Peyer's patch (tissue), 4 donors: ENCODE measurements at regions not wholly inside any gene's neighbourhood (a gene's known extent, or its start where the extent isn't known, plus 50 kb on each side); places are given as distances from the start of the nearest gene placed in this dataset.

Source experiments
- POLR2A ChIP-seq, 2 donors: fragments of 450-650 bp; IDR thresholded peaks; one replicate each; pipeline ENCODE4 v1.5.1; 2017; ENCODE audit warnings: antibody characterized with exemption in 2 of 2, mild to moderate bottlenecking in 2 of 2, moderate library complexity in 2 of 2
- TF ChIP-seq, protein P1 (sequence below), 6 experiments: fragments of 450-650 bp in 4 of 6; fragments of 200-600 bp in 2 of 6; sonication (generic) in 1 of 6; IDR thresholded peaks; one replicate each; pipeline ENCODE4 v1.5.1; 2017 to 2019; ENCODE audit warnings: antibody characterized with exemption in 6 of 6, mild to moderate bottlenecking in 3 of 6, moderate library complexity in 1 of 6

DNA sequence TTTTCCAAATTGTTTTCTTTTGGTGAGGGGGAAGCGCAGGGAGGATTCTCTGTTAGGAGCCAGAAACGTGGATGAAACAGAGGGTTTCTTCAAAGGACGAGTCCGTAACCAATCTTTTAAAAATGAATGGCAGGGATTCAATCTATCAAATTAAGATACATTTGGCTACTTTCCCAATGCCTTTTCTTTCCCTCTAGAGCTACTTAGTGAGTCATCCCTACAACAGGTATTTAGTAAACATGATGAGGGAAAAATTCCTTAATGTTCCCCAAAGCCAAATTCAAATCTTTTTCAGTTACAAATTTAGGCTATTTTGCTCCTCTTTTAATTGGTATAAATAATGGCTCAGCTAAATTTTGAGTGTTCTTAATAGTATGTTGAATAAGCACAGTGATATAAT lies 366.4 kb upstream of the RIOK2 start:
- TF ChIP-seq, protein P1, sequence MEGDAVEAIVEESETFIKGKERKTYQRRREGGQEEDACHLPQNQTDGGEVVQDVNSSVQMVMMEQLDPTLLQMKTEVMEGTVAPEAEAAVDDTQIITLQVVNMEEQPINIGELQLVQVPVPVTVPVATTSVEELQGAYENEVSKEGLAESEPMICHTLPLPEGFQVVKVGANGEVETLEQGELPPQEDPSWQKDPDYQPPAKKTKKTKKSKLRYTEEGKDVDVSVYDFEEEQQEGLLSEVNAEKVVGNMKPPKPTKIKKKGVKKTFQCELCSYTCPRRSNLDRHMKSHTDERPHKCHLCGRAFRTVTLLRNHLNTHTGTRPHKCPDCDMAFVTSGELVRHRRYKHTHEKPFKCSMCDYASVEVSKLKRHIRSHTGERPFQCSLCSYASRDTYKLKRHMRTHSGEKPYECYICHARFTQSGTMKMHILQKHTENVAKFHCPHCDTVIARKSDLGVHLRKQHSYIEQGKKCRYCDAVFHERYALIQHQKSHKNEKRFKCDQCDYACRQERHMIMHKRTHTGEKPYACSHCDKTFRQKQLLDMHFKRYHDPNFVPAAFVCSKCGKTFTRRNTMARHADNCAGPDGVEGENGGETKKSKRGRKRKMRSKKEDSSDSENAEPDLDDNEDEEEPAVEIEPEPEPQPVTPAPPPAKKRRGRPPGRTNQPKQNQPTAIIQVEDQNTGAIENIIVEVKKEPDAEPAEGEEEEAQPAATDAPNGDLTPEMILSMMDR (IDR thresholded peaks at IDR 0.05): no peak
- TF ChIP-seq POLR2A (IDR thresholded peaks at IDR 0.05): no peak
